Fibroblast of skin of back (primary cell): ENCODE measurements at regions not wholly inside any gene's neighbourhood (a gene's known extent, or its start where the extent isn't known, plus 50 kb on each side); places are given as distances from the start of the nearest gene placed in this dataset.
A peak's percentile ranks its signal among the peaks of the same experiment; 100 is the strongest.

Source experiments
- DNase-seq: peaks from one replicate; pipeline ENCODE4 v3.0.0-alpha.2; 2013

- no peak for DNase-seq
Observed at GRCh38 chr5:165892383-165892782, 2387.0 kb downstream of the MAT2B start.

- no peak for DNase-seq
Observed at GRCh38 chr5:165894916-165895315, 2389.5 kb downstream of the MAT2B start.

GRCh38 chr5:165903835-165904234 lies 2387.6 kb upstream of the WWC1 start:
- no peak for DNase-seq

GRCh38 chr5:165906871-165907270 lies 2384.6 kb upstream of the WWC1 start:
- DNase-seq = peak; percentile 8

GRCh38 chr5:165913059-165913458 lies 2378.4 kb upstream of the WWC1 start:
- no peak for DNase-seq

GRCh38 chr5:165914456-165914855 lies 2377.0 kb upstream of the WWC1 start:
- DNase-seq = no peak

- DNase-seq = no peak
Observed at GRCh38 chr5:165919196-165919595, 2372.2 kb upstream of the WWC1 start.

GRCh38 chr5:165920655-165921054 lies 2370.8 kb upstream of the WWC1 start:
- DNase-seq = no peak

GRCh38 chr5:165928971-165929370 lies 2362.5 kb upstream of the WWC1 start:
- DNase-seq = no peak

GRCh38 chr5:165940541-165940940 lies 2350.9 kb upstream of the WWC1 start:
- no peak for DNase-seq

- DNase-seq = no peak
Observed at GRCh38 chr5:165956854-165957253, 2334.6 kb upstream of the WWC1 start.

- no peak for DNase-seq
Observed at GRCh38 chr5:165981671-165982070, 2309.8 kb upstream of the WWC1 start.

GRCh38 chr5:165996201-165996875 lies 2295.1 kb upstream of the WWC1 start:
- DNase-seq = no peak

GRCh38 chr5:165999693-166000320 lies 2291.6 kb upstream of the WWC1 start:
- DNase-seq = no peak

- no peak for DNase-seq
Observed at GRCh38 chr5:166004006-166004405, 2287.4 kb upstream of the WWC1 start.

- DNase-seq = no peak
Observed at GRCh38 chr5:166013415-166013814, 2278.0 kb upstream of the WWC1 start.

GRCh38 chr5:166014256-166014655 lies 2277.2 kb upstream of the WWC1 start:
- no peak for DNase-seq

- DNase-seq = no peak
Observed at GRCh38 chr5:166018716-166019115, 2272.7 kb upstream of the WWC1 start.

- DNase-seq = no peak
Observed at GRCh38 chr5:166022065-166022464, 2269.4 kb upstream of the WWC1 start.

- no peak for DNase-seq
Observed at GRCh38 chr5:166024970-166025369, 2266.5 kb upstream of the WWC1 start.

- DNase-seq = no peak
Observed at GRCh38 chr5:166027582-166027981, 2263.9 kb upstream of the WWC1 start.

- DNase-seq = no peak
Observed at GRCh38 chr5:166031926-166032325, 2259.5 kb upstream of the WWC1 start.

- no peak for DNase-seq
Observed at GRCh38 chr5:166032601-166033000, 2258.8 kb upstream of the WWC1 start.

- DNase-seq = no peak
Observed at GRCh38 chr5:166045961-166046360, 2245.5 kb upstream of the WWC1 start.

GRCh38 chr5:166046956-166047355 lies 2244.5 kb upstream of the WWC1 start:
- no peak for DNase-seq
